IMR-90 (cell line): ENCODE measurements at regions not wholly inside any gene's neighbourhood (a gene's known extent, or its start where the extent isn't known, plus 50 kb on each side); places are given as distances from the start of the nearest gene placed in this dataset.

Experiments
- ATAC-seq: fragments of 200-7000 bp; cut with Tn5 transposase; 2 replicates; pipeline ENCODE4 v1.9.1; 2020; ENCODE audit warnings: low read depth, mild to moderate bottlenecking, moderate library complexity
- BruUV-seq: library from RNA; stranded (reverse); fragments of 400-500 nt; replicated peaks from 2 replicates; lab custom pipeline; 2021; lab: Mats Ljungman, UMichigan
- CTCF ChIA-PET: fragments of 300-600 bp; formaldehyde crosslinking; extraction: SDS; loops from one replicate; lab custom pipeline; 2021; ENCODE audit warnings: antibody characterized with exemption; lab: Yijun Ruan, JAX
- POLR2A ChIA-PET: fragments of 300-600 bp; sonication (Branson Sonifier 250); formaldehyde crosslinking; loops from one replicate; lab custom pipeline; 2022; ENCODE audit warnings: antibody characterized with exemption; ENCODE audit not compliant: unreplicated experiment; lab: Charles Lee
- DNase-seq: peaks from one replicate; pipeline ENCODE4 v3.0.0; 2013
- H2AFZ ChIP-seq: replicated peaks from 2 replicates; pipeline ENCODE3; 2013; ENCODE audit warnings: low read length, mild to moderate bottlenecking; ENCODE audit not compliant: poor library complexity
- H2AK5ac ChIP-seq: 2 replicates; pipeline ENCODE4 v1.6.1; 2013; ENCODE audit warnings: low read depth, low read length, inconsistent platforms
- H2AK9ac ChIP-seq: replicated peaks from 2 replicates; pipeline ENCODE3; 2013; ENCODE audit warnings: mild to moderate bottlenecking, low read depth, low read length, moderate library complexity; ENCODE audit not compliant: poor library complexity
- H2BK120ac ChIP-seq: 2 replicates; pipeline ENCODE4 v1.6.1; 2013; ENCODE audit warnings: low read depth, low read length, inconsistent platforms
- H2BK15ac ChIP-seq: 3 replicates; pipeline ENCODE4 v1.6.1; 2013; ENCODE audit warnings: low read depth, low read length, inconsistent platforms
- H2BK20ac ChIP-seq: 2 replicates; pipeline ENCODE4 v1.6.1; 2013; ENCODE audit warnings: low read depth, mild to moderate bottlenecking, inconsistent platforms, low read length, moderate library complexity
- H2BK5ac ChIP-seq: 2 replicates; pipeline ENCODE4 v1.6.1; 2013; ENCODE audit warnings: mild to moderate bottlenecking, low read depth, low read length, inconsistent platforms; ENCODE audit not compliant: poor library complexity, severe bottlenecking
- H3K14ac ChIP-seq: replicated peaks from 2 replicates; pipeline ENCODE4 v1.6.1; 2013; ENCODE audit warnings: low read depth, low read length, inconsistent platforms
- H3K18ac ChIP-seq: 2 replicates; pipeline ENCODE4 v1.6.1; 2013; ENCODE audit warnings: low read depth, low read length, control low read depth
- H3K23ac ChIP-seq: 2 replicates; pipeline ENCODE4 v1.6.1; 2013; ENCODE audit warnings: low read depth, low read length, inconsistent platforms
- H3K27ac ChIP-seq: 2 replicates; pipeline ENCODE4 v1.5.1; 2013; ENCODE audit warnings: mild to moderate bottlenecking, control low read depth, low read length; ENCODE audit not compliant: insufficient read depth
- H3K27me3 ChIP-seq: 2 replicates; pipeline ENCODE4 v1.6.1; 2013; ENCODE audit warnings: low read length; ENCODE audit not compliant: control insufficient read depth, insufficient read depth
- H3K36me3 ChIP-seq: 2 replicates; pipeline ENCODE4 v1.6.1; 2013; ENCODE audit warnings: low read length, mixed read lengths; ENCODE audit not compliant: control insufficient read depth, insufficient read depth
- H3K4ac ChIP-seq: 2 replicates; pipeline ENCODE4 v1.6.1; 2013; ENCODE audit warnings: low read depth, low read length, inconsistent platforms
- H3K4me1 ChIP-seq: 2 replicates; pipeline ENCODE4 v1.6.1; 2013; ENCODE audit warnings: low read length, mixed read lengths; ENCODE audit not compliant: control insufficient read depth, insufficient read depth
- H3K4me2 ChIP-seq: 2 replicates; pipeline ENCODE4 v1.6.1; 2013; ENCODE audit warnings: low read depth, mild to moderate bottlenecking, control low read depth, low read length, moderate library complexity
- H3K4me3 ChIP-seq: 2 replicates; pipeline ENCODE4 v1.5.1; 2013; ENCODE audit warnings: low read depth, mild to moderate bottlenecking, control low read depth, low read length, moderate library complexity; ENCODE audit not compliant: insufficient read depth
- H3K56ac ChIP-seq: 2 replicates; pipeline ENCODE4 v1.6.1; 2013; ENCODE audit warnings: low read length, inconsistent platforms; ENCODE audit not compliant: insufficient read depth; ENCODE audit errors: extremely low read depth
- H3K79me1 ChIP-seq, 2 experiments: 2 replicates each; pipeline ENCODE4 v1.6.1; 2013; ENCODE audit warnings: low read length in 2 of 2, inconsistent platforms in 1 of 2, low read depth in 1 of 2
- H3K9ac ChIP-seq: 2 replicates; pipeline ENCODE4 v1.6.1; 2013; ENCODE audit warnings: low read depth, low read length, control low read depth
- H3K9me1 ChIP-seq: 2 replicates; pipeline ENCODE4 v1.6.1; 2013; ENCODE audit warnings: low read length, inconsistent platforms; ENCODE audit not compliant: insufficient read depth
- H3K9me3 ChIP-seq: 2 replicates; pipeline ENCODE4 v1.6.1; 2013; ENCODE audit warnings: low read length; ENCODE audit not compliant: control insufficient read depth, insufficient read depth
- H4K20me1 ChIP-seq: 2 replicates; pipeline ENCODE4 v1.6.1; 2013; ENCODE audit warnings: low read length, inconsistent platforms; ENCODE audit not compliant: insufficient read depth
- H4K5ac ChIP-seq: 2 replicates; pipeline ENCODE4 v1.6.1; 2013; ENCODE audit warnings: mild to moderate bottlenecking, low read depth, low read length, control low read depth
- H4K8ac ChIP-seq, 2 experiments: 2 replicates each; pipeline ENCODE4 v1.6.1; 2013; ENCODE audit warnings: low read depth in 2 of 2, low read length in 2 of 2, control low read depth in 1 of 2, inconsistent platforms in 1 of 2
- H4K91ac ChIP-seq: 2 replicates; pipeline ENCODE4 v1.6.1; 2013; ENCODE audit warnings: low read depth, low read length, inconsistent platforms; ENCODE audit not compliant: insufficient read depth
- BHLHE40 ChIP-seq: fragments of 150-350 bp; IDR thresholded peaks from 2 replicates; pipeline ENCODE4 v1.6.1; 2016; ENCODE audit warnings: mild to moderate bottlenecking, low read depth, low read length
- CEBPB ChIP-seq: IDR thresholded peaks from 2 replicates; pipeline ENCODE4 v1.6.1; 2012; ENCODE audit warnings: low read depth, low read length, improper control_type of control experiment
- CHD1 ChIP-seq: IDR thresholded peaks from 2 replicates; pipeline ENCODE4 v1.6.1; 2012; ENCODE audit warnings: low read depth, low read length, improper control_type of control experiment
- CTCF ChIP-seq: conservative IDR thresholded peaks from 2 replicates; pipeline ENCODE4 v1.5.1; 2012; ENCODE audit warnings: mild to moderate bottlenecking, low read depth, low read length, improper control_type of control experiment
- FOS ChIP-seq: fragments of 150-350 bp; IDR thresholded peaks from 2 replicates; pipeline ENCODE4 v1.6.1; 2016; ENCODE audit warnings: low read depth, low read length
- MAFK ChIP-seq: IDR thresholded peaks from 2 replicates; pipeline ENCODE4 v1.6.1; 2012; ENCODE audit warnings: low read depth, low read length, improper control_type of control experiment
- MAZ ChIP-seq: IDR thresholded peaks from 2 replicates; pipeline ENCODE4 v1.6.1; 2012; ENCODE audit warnings: low read depth, mild to moderate bottlenecking, low read length, improper control_type of control experiment, moderate library complexity, borderline replicate concordance
- MXI1 ChIP-seq: IDR thresholded peaks from 2 replicates; pipeline ENCODE4 v1.6.1; 2012; ENCODE audit warnings: low read depth, mild to moderate bottlenecking, low read length, moderate library complexity, borderline replicate concordance
- NFE2L2 ChIP-seq: fragments of 150-350 bp; IDR thresholded peaks from 2 replicates; pipeline ENCODE4 v1.6.1; 2016; ENCODE audit warnings: low read depth, mild to moderate bottlenecking, low read length
- POLR2A ChIP-seq: IDR thresholded peaks from 2 replicates; pipeline ENCODE4 v1.6.1; 2012; ENCODE audit warnings: mild to moderate bottlenecking, low read depth, low read length
- RAD21 ChIP-seq: IDR thresholded peaks from 2 replicates; pipeline ENCODE4 v1.6.1; 2012; ENCODE audit warnings: low read length, improper control_type of control experiment
- RCOR1 ChIP-seq: IDR thresholded peaks from 2 replicates; pipeline ENCODE4 v1.6.1; 2012; ENCODE audit warnings: mild to moderate bottlenecking, low read length, improper control_type of control experiment; ENCODE audit not compliant: insufficient replicate concordance
- RFX5 ChIP-seq: IDR thresholded peaks from 2 replicates; pipeline ENCODE4 v1.8.0; 2012; ENCODE audit warnings: low read depth, mild to moderate bottlenecking, low read length, moderate library complexity
- SMC3 ChIP-seq: fragments of 150-350 bp; IDR thresholded peaks from 2 replicates; pipeline ENCODE4 v1.6.1; 2016; ENCODE audit warnings: low read depth, mild to moderate bottlenecking, antibody characterized with exemption, low read length, moderate library complexity
- WGBS, 2 experiments: methylation state at CpG; one replicate each; pipeline versions ENCODE4 v1.1.5 to v1.1.7; 2013; ENCODE audit warnings: missing lambda C conversion rate in 2 of 2; ENCODE audit not compliant: insufficient read length in 1 of 2; ENCODE audit errors: extremely low coverage in 2 of 2; 5-methylcytosine and 5-hydroxymethylcytosine counted together
- dilution Hi-C: fragments of 300-500 bp; cut with HindIII; formaldehyde crosslinking; loops from one replicate; pipeline ENCODE4 v1.14.3; 2018; ENCODE audit warnings: low sequenced_read_pairs; ENCODE audit not compliant: unreplicated experiment
- in situ Hi-C: fragments of 300-500 bp; cut with MboI; formaldehyde crosslinking; loops from 3 replicates; pipeline ENCODE4 v1.14.3; 2019; ENCODE audit warnings: low sequenced_read_pairs, inconsistent platforms, mixed read lengths
- intact Hi-C: fragments of 100-400 bp; cut with micrococcal nuclease; formaldehyde crosslinking; loops from 2 replicates; pipeline ENCODE4 v1.10.0; 2022
- TF ChIP-seq, protein P1 (sequence below): fragments of 150-350 bp; IDR thresholded peaks from 2 replicates; pipeline ENCODE4 v1.6.1; 2016; ENCODE audit warnings: low read depth, mild to moderate bottlenecking, low read length, moderate library complexity, borderline replicate concordance
- TF ChIP-seq, protein P2 (sequence below): fragments of 150-350 bp; IDR thresholded peaks from 2 replicates; pipeline ENCODE4 v1.6.1; 2017; ENCODE audit warnings: mild to moderate bottlenecking, antibody characterized with exemption, low read length, low read depth

GRCh38 chr14:40476005-40476404 is 1043.8 kb upstream of the FBXO33 start:
- Histone ChIP-seq H3K9me3 (peaks cover 11% of the 10 kb centered on the region), H3K9me1 (no peaks in the 10 kb centered on the region), H2AK9ac (no peak overlapping the region), H3K4me3 (no peak overlapping the region), H2AFZ (no peak overlapping the region), H3K27me3 (no peaks in the 10 kb centered on the region), H3K23ac (no peak overlapping the region), H2BK5ac (no peak overlapping the region), H3K36me3 (no peaks in the 10 kb centered on the region), H4K20me1 (no peaks in the 10 kb centered on the region), H4K8ac (no peak overlapping the region), H3K4me2 (no peak overlapping the region), H4K5ac (no peak overlapping the region), H2BK20ac (no peak overlapping the region), H2BK120ac (no peak overlapping the region), H3K18ac (no peak overlapping the region), H3K27ac (no peak overlapping the region), H3K4ac (no peak overlapping the region), H3K14ac (no peak overlapping the region), H3K9ac (no peak overlapping the region), H2BK15ac (no peak overlapping the region), H2AK5ac (no peak overlapping the region), H3K4me1 (no peaks in the 10 kb centered on the region), H3K79me1 (no peaks in the 10 kb centered on the region), H3K56ac (no peak overlapping the region), H4K91ac (no peak overlapping the region)
- no peak for ATAC-seq
- no peak for DNase-seq
- intact Hi-C loops = no loop called here
- WGBS, 2 experiments = 40% methylated on average over 1 of the region's 1 CpG; no CpG with 5 or more reads in 1 of the 2 experiments
- no TSS peak for BruUV-seq
- in situ Hi-C loops = no loop called here
- TF ChIP-seq, protein P1, sequence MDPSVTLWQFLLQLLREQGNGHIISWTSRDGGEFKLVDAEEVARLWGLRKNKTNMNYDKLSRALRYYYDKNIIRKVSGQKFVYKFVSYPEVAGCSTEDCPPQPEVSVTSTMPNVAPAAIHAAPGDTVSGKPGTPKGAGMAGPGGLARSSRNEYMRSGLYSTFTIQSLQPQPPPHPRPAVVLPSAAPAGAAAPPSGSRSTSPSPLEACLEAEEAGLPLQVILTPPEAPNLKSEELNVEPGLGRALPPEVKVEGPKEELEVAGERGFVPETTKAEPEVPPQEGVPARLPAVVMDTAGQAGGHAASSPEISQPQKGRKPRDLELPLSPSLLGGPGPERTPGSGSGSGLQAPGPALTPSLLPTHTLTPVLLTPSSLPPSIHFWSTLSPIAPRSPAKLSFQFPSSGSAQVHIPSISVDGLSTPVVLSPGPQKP = no peak
- no peak for TF ChIP-seq CEBPB
- no peak for TF ChIP-seq CTCF
- TF ChIP-seq, protein P2, sequence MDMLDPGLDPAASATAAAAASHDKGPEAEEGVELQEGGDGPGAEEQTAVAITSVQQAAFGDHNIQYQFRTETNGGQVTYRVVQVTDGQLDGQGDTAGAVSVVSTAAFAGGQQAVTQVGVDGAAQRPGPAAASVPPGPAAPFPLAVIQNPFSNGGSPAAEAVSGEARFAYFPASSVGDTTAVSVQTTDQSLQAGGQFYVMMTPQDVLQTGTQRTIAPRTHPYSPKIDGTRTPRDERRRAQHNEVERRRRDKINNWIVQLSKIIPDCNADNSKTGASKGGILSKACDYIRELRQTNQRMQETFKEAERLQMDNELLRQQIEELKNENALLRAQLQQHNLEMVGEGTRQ = no peak
- TF ChIP-seq MXI1 = no peak
- TF ChIP-seq POLR2A = no peak
- no peak for TF ChIP-seq CHD1
- TF ChIP-seq RCOR1 = no peak
- TF ChIP-seq BHLHE40 = no peak
- no peak for TF ChIP-seq RAD21
- TF ChIP-seq RFX5 = no peak
- no peak for TF ChIP-seq FOS
- no peak for TF ChIP-seq SMC3
- no peak for TF ChIP-seq MAFK
- no peak for TF ChIP-seq MAZ
- no peak for TF ChIP-seq NFE2L2
- dilution Hi-C loops = no loop called here
- CTCF ChIA-PET = no interaction called here
- POLR2A ChIA-PET = no interaction called here
